Kidney (tissue), 13 donors: ENCODE measurements at regions not wholly inside any gene's neighbourhood (a gene's known extent, or its start where the extent isn't known, plus 50 kb on each side); places are given as distances from the start of the nearest gene placed in this dataset.

Experiments
- DNase-seq, 5 donors: peaks; one replicate each; pipeline ENCODE4 v3.0.0-alpha.2; 2013 to 2020
- FAIRE-seq: peaks from 2 replicates; lab custom pipeline; 2012; peaks lifted over from hg19 to GRCh38; lab: Jason Lieb, UNC
- H3K27ac ChIP-seq, 2 donors: one replicate each; pipeline ENCODE4 v1.7.0; 2013; ENCODE audit warnings: low read depth in 2 of 2, low read length in 2 of 2, inconsistent platforms in 1 of 2
- H3K27me3 ChIP-seq: one replicate; pipeline ENCODE4 v1.7.1; 2013; ENCODE audit warnings: low read length, inconsistent platforms; ENCODE audit not compliant: control insufficient read depth, insufficient read depth
- H3K36me3 ChIP-seq, 3 donors: one replicate each; pipeline versions ENCODE4 v1.7.0 to v1.7.1; 2013; ENCODE audit warnings: low read length in 3 of 3, control low read depth in 1 of 3, inconsistent platforms in 1 of 3; ENCODE audit not compliant: insufficient read depth in 3 of 3, control insufficient read depth in 2 of 3
- H3K4me1 ChIP-seq, 3 donors: one replicate each; pipeline versions ENCODE4 v1.7.0 to v1.7.1; 2013; ENCODE audit warnings: low read length in 3 of 3, inconsistent platforms in 1 of 3, low read depth in 1 of 3; ENCODE audit not compliant: control insufficient read depth in 2 of 3, insufficient read depth in 2 of 3
- H3K4me3 ChIP-seq, 3 donors: one replicate each; pipeline versions ENCODE4 v1.7.0 to v1.8.1; 2013; ENCODE audit warnings: low read length in 3 of 3, control low read depth in 1 of 3, inconsistent platforms in 1 of 3
- H3K9ac ChIP-seq, 3 donors: one replicate each; pipeline versions ENCODE4 v1.7.0 to v1.7.1; 2013; ENCODE audit warnings: low read length in 3 of 3, control low read depth in 1 of 3, inconsistent platforms in 1 of 3
- H3K9me3 ChIP-seq, 3 donors: one replicate each; pipeline versions ENCODE4 v1.7.0 to v1.7.1; 2013; ENCODE audit warnings: low read length in 3 of 3, control low read depth in 1 of 3, inconsistent platforms in 1 of 3; ENCODE audit not compliant: control insufficient read depth in 2 of 3, insufficient read depth in 1 of 3
- intact Hi-C: fragments of 100-400 bp; cut with DNase I; formaldehyde crosslinking; loops from one replicate; pipeline ENCODE4 v1.11.1; 2022
- TF ChIP-seq, protein P1 (sequence below): IDR thresholded peaks from 3 replicates; pipeline ENCODE4 v1.5.1; 2012; ENCODE audit warnings: mild to moderate bottlenecking, moderate library complexity, borderline replicate concordance; ENCODE audit not compliant: insufficient read depth; ENCODE audit errors: extremely low read depth
- donor health status: control.
- donor health status: control.
- donor health status: control.
- donor health status: control.
- donor health status: control.
- donor health status: DM: yes; HTN: yes; CAD: no.
- donor health status: Normal renal cell carcinoma (clear cell type).

DNA sequence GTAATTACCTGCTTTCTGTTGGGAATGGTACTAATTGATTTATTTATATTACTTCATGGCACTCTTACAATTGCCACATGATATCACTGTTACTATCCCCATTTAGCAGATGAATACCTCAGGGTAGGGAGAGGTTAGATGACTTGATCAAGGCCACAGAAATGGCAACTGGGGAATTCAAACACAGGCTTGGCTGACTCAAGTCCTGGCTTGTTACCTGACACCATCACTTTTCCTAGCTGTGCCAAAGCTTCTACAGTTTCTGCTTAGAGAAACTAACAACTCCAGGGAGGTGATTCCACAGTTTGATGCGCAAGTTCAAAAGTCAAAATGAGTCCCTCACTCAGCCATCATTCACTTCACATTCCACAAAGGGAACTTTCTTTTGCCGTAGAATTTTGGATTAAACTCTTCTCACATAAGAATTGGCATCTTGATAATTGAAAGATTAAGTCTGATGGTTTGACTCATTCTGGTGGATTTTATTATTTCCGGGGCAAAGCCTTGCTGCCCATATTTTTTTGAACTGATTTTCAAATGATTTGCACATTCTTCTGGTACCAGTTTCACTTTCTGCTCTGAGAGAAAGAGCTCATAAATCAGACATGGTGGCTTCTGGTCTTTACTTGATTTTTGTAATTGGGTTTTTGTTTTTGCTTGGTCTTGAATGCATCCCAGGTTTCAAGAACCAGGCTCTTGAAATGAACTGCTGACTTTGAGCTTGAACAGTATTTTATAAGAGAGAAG is 656.8 kb downstream of the BCL11A start:
- no peaks in the 10 kb centered on the region for H3K36me3 ChIP-seq
- no peak overlapping the region for H3K9ac ChIP-seq
- H3K4me3 ChIP-seq: no peak overlapping the region
- no peaks in the 10 kb centered on the region for H3K27me3 ChIP-seq
- intact Hi-C loops: no loop called here
- FAIRE-seq (no peak), DNase-seq (no peak)
- H3K9me3 ChIP-seq: no peaks in the 10 kb centered on the region
- TF ChIP-seq, protein P1, sequence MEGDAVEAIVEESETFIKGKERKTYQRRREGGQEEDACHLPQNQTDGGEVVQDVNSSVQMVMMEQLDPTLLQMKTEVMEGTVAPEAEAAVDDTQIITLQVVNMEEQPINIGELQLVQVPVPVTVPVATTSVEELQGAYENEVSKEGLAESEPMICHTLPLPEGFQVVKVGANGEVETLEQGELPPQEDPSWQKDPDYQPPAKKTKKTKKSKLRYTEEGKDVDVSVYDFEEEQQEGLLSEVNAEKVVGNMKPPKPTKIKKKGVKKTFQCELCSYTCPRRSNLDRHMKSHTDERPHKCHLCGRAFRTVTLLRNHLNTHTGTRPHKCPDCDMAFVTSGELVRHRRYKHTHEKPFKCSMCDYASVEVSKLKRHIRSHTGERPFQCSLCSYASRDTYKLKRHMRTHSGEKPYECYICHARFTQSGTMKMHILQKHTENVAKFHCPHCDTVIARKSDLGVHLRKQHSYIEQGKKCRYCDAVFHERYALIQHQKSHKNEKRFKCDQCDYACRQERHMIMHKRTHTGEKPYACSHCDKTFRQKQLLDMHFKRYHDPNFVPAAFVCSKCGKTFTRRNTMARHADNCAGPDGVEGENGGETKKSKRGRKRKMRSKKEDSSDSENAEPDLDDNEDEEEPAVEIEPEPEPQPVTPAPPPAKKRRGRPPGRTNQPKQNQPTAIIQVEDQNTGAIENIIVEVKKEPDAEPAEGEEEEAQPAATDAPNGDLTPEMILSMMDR: no peak
- no peaks in the 10 kb centered on the region for H3K4me1 ChIP-seq
- no peak overlapping the region for H3K27ac ChIP-seq

DNA sequence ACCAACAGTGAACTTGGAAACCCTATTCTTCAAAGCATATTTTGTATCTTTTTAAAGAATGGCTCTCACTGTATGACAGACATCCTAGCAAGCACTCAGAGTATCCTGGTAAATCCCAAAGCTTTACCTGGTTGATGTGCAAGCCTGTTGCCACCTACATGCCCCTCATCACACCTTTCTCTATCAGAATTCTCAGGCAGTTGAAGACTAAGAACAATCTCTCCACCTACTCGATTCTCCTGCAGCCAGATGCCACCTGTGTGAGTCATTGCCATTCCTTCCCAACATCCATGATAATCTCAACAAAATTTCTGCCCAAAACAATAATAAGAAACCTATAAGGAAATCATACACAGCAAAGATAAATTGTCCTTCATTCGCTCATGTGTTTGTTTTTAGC is 659.8 kb downstream of the BCL11A start:
- Histone ChIP-seq H3K9me3 (no peaks in the 10 kb centered on the region), H3K4me1 (no peaks in the 10 kb centered on the region), H3K9ac (no peak overlapping the region), H3K27ac (no peak overlapping the region), H3K36me3 (no peaks in the 10 kb centered on the region), H3K4me3 (no peak overlapping the region), H3K27me3 (no peaks in the 10 kb centered on the region)
- intact Hi-C loops: no loop called here
- TF ChIP-seq, protein P1: no peak
- DNase-seq (no peak), FAIRE-seq (no peak)

DNA sequence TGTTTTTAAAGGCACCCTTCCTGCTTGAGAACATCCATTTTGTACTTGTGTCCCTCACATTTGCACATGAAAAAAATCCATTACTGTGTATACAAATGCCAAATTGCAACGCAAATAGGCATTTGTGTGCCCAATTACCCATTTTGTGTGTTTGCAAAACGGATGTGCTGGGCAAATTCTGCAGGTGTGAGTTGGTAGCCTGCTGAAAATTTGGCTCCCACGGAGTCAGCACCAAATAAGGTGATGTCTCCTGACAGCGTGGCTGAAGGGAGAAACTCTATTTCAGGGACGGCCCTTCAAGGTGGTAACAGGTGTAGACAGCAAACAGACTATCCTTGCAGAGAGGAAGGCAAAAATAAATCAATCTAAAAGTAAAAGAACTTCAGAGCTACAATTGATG is 661.1 kb downstream of the BCL11A start:
- intact Hi-C loops: no loop called here
- H3K27ac ChIP-seq: no peak overlapping the region
- TF ChIP-seq, protein P1: no peak

More for the DNA sequence above, 661.1 kb downstream of the BCL11A start:
- no peaks in the 10 kb centered on the region for H3K4me1 ChIP-seq
- H3K4me3 ChIP-seq: no peak overlapping the region
- no peaks in the 10 kb centered on the region for H3K27me3 ChIP-seq
- no peak for FAIRE-seq
- no peak overlapping the region for H3K9ac ChIP-seq
- H3K36me3 ChIP-seq: no peaks in the 10 kb centered on the region
- H3K9me3 ChIP-seq: no peaks in the 10 kb centered on the region
- DNase-seq: no peak
